Endodermal cell (in vitro differentiated cells): ENCODE measurements at regions not wholly inside any gene's neighbourhood (a gene's known extent, or its start where the extent isn't known, plus 50 kb on each side); places are given as distances from the start of the nearest gene placed in this dataset.

Source experiments
- DNase-seq: peaks from one replicate; pipeline ENCODE4 v3.0.0-alpha.2; 2017
- H3K27ac ChIP-seq: 2 replicates; pipeline ENCODE4 v1.5.1; 2013; ENCODE audit warnings: mild to moderate bottlenecking, low read depth, low read length, moderate library complexity
- H3K27me3 ChIP-seq: 2 replicates; pipeline ENCODE4 v1.6.1; 2013; ENCODE audit warnings: mild to moderate bottlenecking, low read length, moderate library complexity; ENCODE audit not compliant: insufficient read depth, control insufficient read depth, poor library complexity, severe bottlenecking
- H3K36me3 ChIP-seq: 2 replicates; pipeline ENCODE4 v1.7.0; 2013; ENCODE audit warnings: mild to moderate bottlenecking, low read length, moderate library complexity; ENCODE audit not compliant: control insufficient read depth, insufficient read depth
- H3K4me1 ChIP-seq: one replicate; pipeline ENCODE4 v1.7.0; 2013; ENCODE audit warnings: low read length; ENCODE audit not compliant: control insufficient read depth, insufficient read depth
- H3K4me3 ChIP-seq: 2 replicates; pipeline ENCODE4 v1.5.1; 2013; ENCODE audit warnings: mild to moderate bottlenecking, low read length, moderate library complexity
- H3K9ac ChIP-seq: 2 replicates; pipeline ENCODE4 v1.6.1; 2013; ENCODE audit warnings: mild to moderate bottlenecking, low read length, moderate library complexity; ENCODE audit not compliant: poor library complexity, severe bottlenecking; ENCODE audit errors: extremely low read depth
- H3K9me3 ChIP-seq: 2 replicates; pipeline ENCODE4 v1.6.1; 2013; ENCODE audit warnings: mild to moderate bottlenecking, low read length, moderate library complexity; ENCODE audit not compliant: control insufficient read depth
- H3K27ac Mint-ChIP-seq: 2 replicates; pipeline ENCODE4 v1.8.0; 2020; ENCODE audit warnings: mixed read lengths
- H3K27me3 Mint-ChIP-seq: 2 replicates; pipeline ENCODE4 v1.8.0; 2021; ENCODE audit warnings: mild to moderate bottlenecking, mixed read lengths; ENCODE audit not compliant: insufficient read depth
- H3K36me3 Mint-ChIP-seq: 2 replicates; pipeline ENCODE4 v1.8.0; 2020; ENCODE audit warnings: low read depth, mixed read lengths
- H3K4me1 Mint-ChIP-seq: 2 replicates; pipeline ENCODE4 v1.8.0; 2020; ENCODE audit warnings: mixed read lengths
- H3K4me3 Mint-ChIP-seq: 2 replicates; pipeline ENCODE4 v1.8.0; 2020; ENCODE audit warnings: mild to moderate bottlenecking, moderate library complexity, mixed read lengths
- H3K9me3 Mint-ChIP-seq: 2 replicates; pipeline ENCODE4 v1.8.0; 2020; ENCODE audit warnings: mild to moderate bottlenecking, mixed read lengths
- WGBS, 2 experiments: methylation state at CpG; one replicate each; pipeline versions ENCODE4 v1.1.5 to v1.1.7; 2013; ENCODE audit warnings: missing lambda C conversion rate in 2 of 2, mixed read lengths in 1 of 2; ENCODE audit not compliant: insufficient coverage in 1 of 2, insufficient read length in 1 of 2; 5-methylcytosine and 5-hydroxymethylcytosine counted together
- TF ChIP-seq, protein P1 (sequence below): fragments of 200-600 bp; sonication (generic); conservative IDR thresholded peaks from 2 replicates; pipeline ENCODE4 v1.5.0; 2021; ENCODE audit warnings: antibody characterized with exemption, mild to moderate bottlenecking

DNA sequence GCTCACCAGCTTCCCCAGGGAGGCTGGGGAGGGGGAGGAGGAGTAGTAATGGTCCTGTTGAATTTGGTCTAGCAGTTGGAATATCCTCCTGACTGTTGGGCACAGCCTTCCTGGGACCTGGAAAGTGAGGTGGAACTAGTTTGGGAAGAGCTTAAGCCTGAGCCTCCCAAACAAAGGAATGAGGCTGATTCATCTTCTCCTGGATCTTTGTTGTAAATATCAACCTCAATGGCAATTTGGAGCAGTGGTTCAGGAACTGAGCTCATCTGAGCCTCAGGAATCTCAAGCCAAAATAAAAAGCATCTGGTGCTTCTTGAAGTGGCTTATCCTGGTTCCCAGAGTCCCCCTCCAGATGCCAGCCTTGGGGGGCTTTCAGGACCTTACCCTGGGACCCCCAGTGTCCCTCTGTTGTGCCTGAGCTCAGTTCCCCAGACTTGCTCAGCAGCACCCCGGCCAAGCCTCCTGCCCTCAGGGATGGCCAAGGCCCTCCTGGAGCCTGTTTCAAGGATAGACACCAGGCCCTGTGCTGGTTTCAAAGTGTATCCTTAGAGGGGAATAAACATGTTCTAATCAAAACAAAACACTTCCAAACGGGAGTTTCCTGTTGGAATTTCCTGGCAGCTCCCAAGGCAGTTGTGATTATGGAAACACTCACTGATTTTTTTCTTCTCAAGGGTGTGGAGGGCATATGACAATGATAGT, 112.6 kb downstream of the DDX1 start:
- no peak overlapping the region for H3K27ac Mint-ChIP-seq
- TF ChIP-seq, protein P1, sequence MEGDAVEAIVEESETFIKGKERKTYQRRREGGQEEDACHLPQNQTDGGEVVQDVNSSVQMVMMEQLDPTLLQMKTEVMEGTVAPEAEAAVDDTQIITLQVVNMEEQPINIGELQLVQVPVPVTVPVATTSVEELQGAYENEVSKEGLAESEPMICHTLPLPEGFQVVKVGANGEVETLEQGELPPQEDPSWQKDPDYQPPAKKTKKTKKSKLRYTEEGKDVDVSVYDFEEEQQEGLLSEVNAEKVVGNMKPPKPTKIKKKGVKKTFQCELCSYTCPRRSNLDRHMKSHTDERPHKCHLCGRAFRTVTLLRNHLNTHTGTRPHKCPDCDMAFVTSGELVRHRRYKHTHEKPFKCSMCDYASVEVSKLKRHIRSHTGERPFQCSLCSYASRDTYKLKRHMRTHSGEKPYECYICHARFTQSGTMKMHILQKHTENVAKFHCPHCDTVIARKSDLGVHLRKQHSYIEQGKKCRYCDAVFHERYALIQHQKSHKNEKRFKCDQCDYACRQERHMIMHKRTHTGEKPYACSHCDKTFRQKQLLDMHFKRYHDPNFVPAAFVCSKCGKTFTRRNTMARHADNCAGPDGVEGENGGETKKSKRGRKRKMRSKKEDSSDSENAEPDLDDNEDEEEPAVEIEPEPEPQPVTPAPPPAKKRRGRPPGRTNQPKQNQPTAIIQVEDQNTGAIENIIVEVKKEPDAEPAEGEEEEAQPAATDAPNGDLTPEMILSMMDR: no peak
- H3K9ac ChIP-seq: no peak overlapping the region
- no peak for DNase-seq
- H3K4me3 ChIP-seq: no peak overlapping the region
- H3K36me3 ChIP-seq: no peaks in the 10 kb centered on the region
- 97 to 100% methylated on average over 1 to 2 of the region's 2 CpGs for WGBS, 2 experiments
- H3K4me1 Mint-ChIP-seq: peaks cover 10% of the 10 kb centered on the region
- H3K27me3 Mint-ChIP-seq: peaks cover 6% of the 10 kb centered on the region
- H3K9me3 ChIP-seq: no peaks in the 10 kb centered on the region
- no peaks in the 10 kb centered on the region for H3K4me1 ChIP-seq
- no peaks in the 10 kb centered on the region for H3K27me3 ChIP-seq
- no peaks in the 10 kb centered on the region for H3K36me3 Mint-ChIP-seq
- no peak overlapping the region for H3K4me3 Mint-ChIP-seq
- H3K9me3 Mint-ChIP-seq: no peaks in the 10 kb centered on the region
- no peak overlapping the region for H3K27ac ChIP-seq

- Histone ChIP-seq H3K27me3 (no peaks in the 10 kb centered on the region), H3K4me1 (no peaks in the 10 kb centered on the region), H3K9ac (no peak overlapping the region), H3K27ac (no peak overlapping the region), H3K4me3 (no peak overlapping the region), H3K36me3 (no peaks in the 10 kb centered on the region), H3K9me3 (no peaks in the 10 kb centered on the region)
- Mint-ChIP-seq H3K27ac (no peak overlapping the region), H3K4me3 (no peak overlapping the region), H3K9me3 (no peaks in the 10 kb centered on the region), H3K36me3 (no peaks in the 10 kb centered on the region), H3K27me3 (peaks cover 7% of the 10 kb centered on the region), H3K4me1 (peaks cover 10% of the 10 kb centered on the region)
- 90% methylated on average over 1 of the region's 1 CpG; no CpG with 5 or more reads in 1 of the 2 experiments for WGBS, 2 experiments
- TF ChIP-seq, protein P1: no peak
- no peak for DNase-seq
Observed at GRCh38 chr2:15704788-15705115, 113.1 kb downstream of the DDX1 start.

GRCh38 chr2:15705310-15705709, 113.6 kb downstream of the DDX1 start:
- H3K27ac Mint-ChIP-seq: no peak overlapping the region
- no peak overlapping the region for H3K4me3 Mint-ChIP-seq
- H3K9ac ChIP-seq: no peak overlapping the region
- H3K4me1 Mint-ChIP-seq: peaks cover 10% of the 10 kb centered on the region
- no peaks in the 10 kb centered on the region for H3K36me3 Mint-ChIP-seq
- TF ChIP-seq, protein P1: no peak
- H3K9me3 ChIP-seq: no peaks in the 10 kb centered on the region
- no peaks in the 10 kb centered on the region for H3K36me3 ChIP-seq
- no peak overlapping the region for H3K27ac ChIP-seq
- H3K9me3 Mint-ChIP-seq: no peaks in the 10 kb centered on the region
- 92 to 97% methylated on average over 4 to 6 of the region's 6 CpGs for WGBS, 2 experiments
- H3K4me3 ChIP-seq: no peak overlapping the region
- no peak for DNase-seq
- H3K27me3 ChIP-seq: no peaks in the 10 kb centered on the region
- H3K27me3 Mint-ChIP-seq: peaks cover 11% of the 10 kb centered on the region
- H3K4me1 ChIP-seq: no peaks in the 10 kb centered on the region
